Endothelial cell (in vitro differentiated cells): ENCODE measurements at regions not wholly inside any gene's neighbourhood (a gene's known extent, or its start where the extent isn't known, plus 50 kb on each side); places are given as distances from the start of the nearest gene placed in this dataset.

Source experiments
- DNase-seq: peaks from one replicate; pipeline ENCODE4 v3.0.0; 2021; ENCODE audit warnings: low spot score
- H3K27ac Mint-ChIP-seq: one replicate; pipeline ENCODE4 v1.8.0; 2021; ENCODE audit warnings: mixed read lengths, inconsistent platforms; ENCODE audit not compliant: unreplicated experiment
- H3K27me3 Mint-ChIP-seq: one replicate; pipeline ENCODE4 v1.8.0; 2021; ENCODE audit warnings: mild to moderate bottlenecking, moderate library complexity, mixed read lengths, inconsistent platforms; ENCODE audit not compliant: unreplicated experiment
- H3K36me3 Mint-ChIP-seq: one replicate; pipeline ENCODE4 v1.8.0; 2021; ENCODE audit warnings: mild to moderate bottlenecking, low read depth, mixed read lengths, inconsistent platforms; ENCODE audit not compliant: unreplicated experiment
- H3K4me1 Mint-ChIP-seq: one replicate; pipeline ENCODE4 v1.8.0; 2021; ENCODE audit warnings: mild to moderate bottlenecking, mixed read lengths, inconsistent platforms; ENCODE audit not compliant: unreplicated experiment
- H3K4me3 Mint-ChIP-seq: one replicate; pipeline ENCODE4 v1.8.0; 2021; ENCODE audit warnings: mild to moderate bottlenecking, mixed read lengths, inconsistent platforms; ENCODE audit not compliant: unreplicated experiment
- H3K9me3 Mint-ChIP-seq: one replicate; pipeline ENCODE4 v1.8.0; 2021; ENCODE audit warnings: mixed read lengths, inconsistent platforms; ENCODE audit not compliant: unreplicated experiment
- TF ChIP-seq, protein P1 (sequence below): fragments of 200-600 bp; sonication (generic); IDR thresholded peaks from one replicate; pipeline ENCODE4 v1.5.0; 2021; ENCODE audit warnings: antibody characterized with exemption; ENCODE audit not compliant: unreplicated experiment

DNA sequence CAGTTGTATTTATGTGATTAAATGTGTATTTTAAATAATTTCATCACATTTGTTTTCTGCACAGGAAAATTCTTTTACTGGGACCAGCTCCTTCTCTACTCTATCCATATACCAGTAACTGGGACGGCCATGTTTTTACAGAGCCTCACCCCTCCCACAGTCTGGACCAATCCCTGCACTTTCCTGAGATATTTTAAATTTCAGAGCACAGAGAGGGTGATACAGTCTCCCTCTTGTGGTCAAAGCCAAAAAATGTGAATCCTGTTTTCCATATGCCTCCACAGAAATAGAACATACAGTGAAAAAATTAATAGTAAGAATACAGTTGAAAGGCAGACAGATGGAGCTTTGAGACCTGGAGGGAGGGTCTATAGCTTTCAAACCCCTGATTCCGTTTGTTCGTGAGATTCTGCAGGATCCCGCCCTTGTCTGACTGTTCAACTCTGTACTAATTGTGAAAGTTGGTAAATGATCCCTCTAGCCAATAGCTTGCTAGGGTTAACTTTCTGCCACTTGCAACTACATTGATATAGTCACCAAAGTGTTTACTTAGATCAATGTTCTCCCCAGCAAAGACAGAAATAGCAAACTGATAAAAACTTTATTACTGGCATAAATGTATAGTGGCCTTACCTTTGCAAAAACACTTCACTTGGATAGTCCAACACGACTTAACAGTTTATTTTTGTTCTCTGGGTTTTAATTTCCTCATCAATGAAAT lies 172.2 kb downstream of the PPARGC1A start:
- Mint-ChIP-seq H3K36me3 (no peaks in the 10 kb centered on the region), H3K4me3 (no peak overlapping the region), H3K27me3 (peaks cover 4% of the 10 kb centered on the region), H3K4me1 (no peaks in the 10 kb centered on the region), H3K27ac (no peak overlapping the region), H3K9me3 (no peaks in the 10 kb centered on the region)
- TF ChIP-seq, protein P1, sequence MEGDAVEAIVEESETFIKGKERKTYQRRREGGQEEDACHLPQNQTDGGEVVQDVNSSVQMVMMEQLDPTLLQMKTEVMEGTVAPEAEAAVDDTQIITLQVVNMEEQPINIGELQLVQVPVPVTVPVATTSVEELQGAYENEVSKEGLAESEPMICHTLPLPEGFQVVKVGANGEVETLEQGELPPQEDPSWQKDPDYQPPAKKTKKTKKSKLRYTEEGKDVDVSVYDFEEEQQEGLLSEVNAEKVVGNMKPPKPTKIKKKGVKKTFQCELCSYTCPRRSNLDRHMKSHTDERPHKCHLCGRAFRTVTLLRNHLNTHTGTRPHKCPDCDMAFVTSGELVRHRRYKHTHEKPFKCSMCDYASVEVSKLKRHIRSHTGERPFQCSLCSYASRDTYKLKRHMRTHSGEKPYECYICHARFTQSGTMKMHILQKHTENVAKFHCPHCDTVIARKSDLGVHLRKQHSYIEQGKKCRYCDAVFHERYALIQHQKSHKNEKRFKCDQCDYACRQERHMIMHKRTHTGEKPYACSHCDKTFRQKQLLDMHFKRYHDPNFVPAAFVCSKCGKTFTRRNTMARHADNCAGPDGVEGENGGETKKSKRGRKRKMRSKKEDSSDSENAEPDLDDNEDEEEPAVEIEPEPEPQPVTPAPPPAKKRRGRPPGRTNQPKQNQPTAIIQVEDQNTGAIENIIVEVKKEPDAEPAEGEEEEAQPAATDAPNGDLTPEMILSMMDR: peak; percentile 57
- DNase-seq: peak; percentile 13

- no peak overlapping the region for H3K27ac Mint-ChIP-seq
- TF ChIP-seq, protein P1: no peak
- H3K4me3 Mint-ChIP-seq: no peak overlapping the region
- H3K27me3 Mint-ChIP-seq: no peaks in the 10 kb centered on the region
- no peaks in the 10 kb centered on the region for H3K36me3 Mint-ChIP-seq
- H3K9me3 Mint-ChIP-seq: no peaks in the 10 kb centered on the region
- DNase-seq: no peak
- no peaks in the 10 kb centered on the region for H3K4me1 Mint-ChIP-seq
Measured at GRCh38 chr4:23710298-23710697, 179.5 kb downstream of the PPARGC1A start.

DNA sequence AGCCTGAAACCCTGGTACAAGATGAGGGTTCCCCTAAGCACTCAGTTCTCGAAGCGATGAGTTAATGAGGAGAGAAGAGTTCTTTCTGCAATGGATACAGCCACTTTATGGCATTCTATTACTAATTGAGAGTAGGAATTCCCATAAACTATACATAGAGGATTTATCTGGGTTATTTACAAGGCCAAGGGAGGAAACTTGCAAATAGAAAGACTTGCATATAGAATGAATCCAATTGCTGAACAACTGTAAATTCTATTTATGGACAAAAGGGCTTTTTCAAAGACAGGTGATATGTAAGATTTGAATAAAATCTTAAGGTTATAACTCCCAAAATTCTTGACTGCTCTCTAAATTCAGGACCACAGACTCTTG lies 182.2 kb downstream of the PPARGC1A start:
- TF ChIP-seq, protein P1: no peak
- no peaks in the 10 kb centered on the region for H3K36me3 Mint-ChIP-seq
- no peak overlapping the region for H3K4me3 Mint-ChIP-seq
- H3K9me3 Mint-ChIP-seq: no peaks in the 10 kb centered on the region
- H3K27me3 Mint-ChIP-seq: no peaks in the 10 kb centered on the region
- DNase-seq: no peak
- peaks cover 2% of the 10 kb centered on the region for H3K4me1 Mint-ChIP-seq
- H3K27ac Mint-ChIP-seq: no peak overlapping the region

DNA sequence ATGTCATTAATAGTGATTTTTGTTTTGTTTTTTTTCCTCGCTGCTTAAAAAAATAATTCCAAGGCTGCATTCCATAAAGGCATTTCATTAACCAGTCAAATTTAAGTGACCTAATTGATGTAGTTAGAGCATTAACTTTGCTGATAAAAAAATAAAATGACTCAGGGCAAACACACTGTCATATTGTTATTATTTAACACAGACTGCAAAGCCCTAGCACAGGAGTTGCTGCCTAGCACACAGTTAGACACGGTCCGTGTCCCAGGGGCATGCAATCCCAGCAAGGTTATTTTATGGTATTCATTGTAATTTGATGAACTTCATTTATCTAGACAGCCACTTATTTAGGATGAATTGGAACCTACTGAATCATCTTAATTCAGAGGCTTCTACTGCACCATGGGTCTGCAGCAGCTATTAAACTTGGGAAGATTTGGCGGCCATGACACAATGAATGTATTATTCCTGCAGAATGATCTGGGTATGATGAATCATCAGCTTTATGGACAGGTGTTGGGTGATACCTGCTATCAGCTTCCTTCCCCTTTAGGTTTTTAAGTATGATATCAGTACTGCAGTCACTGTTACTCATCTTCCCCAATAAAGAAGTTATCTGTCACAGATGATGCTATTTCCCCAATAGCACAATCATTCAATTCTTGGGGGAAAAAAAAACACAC lies 182.7 kb downstream of the PPARGC1A start:
- no peak overlapping the region for H3K4me3 Mint-ChIP-seq
- no peaks in the 10 kb centered on the region for H3K9me3 Mint-ChIP-seq
- H3K27me3 Mint-ChIP-seq: no peaks in the 10 kb centered on the region
- TF ChIP-seq, protein P1: no peak
- no peak for DNase-seq
- no peaks in the 10 kb centered on the region for H3K36me3 Mint-ChIP-seq
- H3K27ac Mint-ChIP-seq: no peak overlapping the region
- H3K4me1 Mint-ChIP-seq: peaks cover 2% of the 10 kb centered on the region

DNA sequence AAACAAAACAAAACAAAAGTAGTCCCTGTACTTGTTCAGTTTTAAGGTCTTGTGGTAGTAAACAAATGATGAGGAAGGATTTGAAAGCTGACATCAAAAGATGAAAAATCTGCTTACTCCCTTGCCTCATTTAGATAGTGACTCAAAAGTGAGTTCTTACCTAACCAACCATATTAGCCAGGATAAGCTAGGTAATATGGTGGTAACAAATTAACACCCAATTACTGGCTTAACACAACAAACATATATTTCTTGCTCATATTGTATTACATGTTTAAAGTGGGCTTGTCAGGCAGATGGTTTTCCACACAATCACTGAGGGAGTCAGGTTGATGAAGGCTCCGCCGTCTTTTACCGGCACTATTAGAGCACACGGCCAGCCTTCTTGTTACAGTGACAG lies 189.7 kb downstream of the PPARGC1A start:
- Mint-ChIP-seq H3K27me3 (no peaks in the 10 kb centered on the region), H3K9me3 (no peaks in the 10 kb centered on the region), H3K36me3 (no peaks in the 10 kb centered on the region), H3K4me3 (no peak overlapping the region), H3K27ac (no peak overlapping the region), H3K4me1 (peaks cover 2% of the 10 kb centered on the region)
- TF ChIP-seq, protein P1: no peak
- DNase-seq: no peak
